ENCODE measurements at regions not wholly inside any gene's neighbourhood (a gene's known extent, or its start where the extent isn't known, plus 50 kb on each side); places are given as distances from the start of the nearest gene placed in this dataset.
"Not testable (repeated sequence)": the region's sequence is repeated elsewhere in the genome, so short reads cannot be mapped to it uniquely, and the experiment has no call there.

DNA sequence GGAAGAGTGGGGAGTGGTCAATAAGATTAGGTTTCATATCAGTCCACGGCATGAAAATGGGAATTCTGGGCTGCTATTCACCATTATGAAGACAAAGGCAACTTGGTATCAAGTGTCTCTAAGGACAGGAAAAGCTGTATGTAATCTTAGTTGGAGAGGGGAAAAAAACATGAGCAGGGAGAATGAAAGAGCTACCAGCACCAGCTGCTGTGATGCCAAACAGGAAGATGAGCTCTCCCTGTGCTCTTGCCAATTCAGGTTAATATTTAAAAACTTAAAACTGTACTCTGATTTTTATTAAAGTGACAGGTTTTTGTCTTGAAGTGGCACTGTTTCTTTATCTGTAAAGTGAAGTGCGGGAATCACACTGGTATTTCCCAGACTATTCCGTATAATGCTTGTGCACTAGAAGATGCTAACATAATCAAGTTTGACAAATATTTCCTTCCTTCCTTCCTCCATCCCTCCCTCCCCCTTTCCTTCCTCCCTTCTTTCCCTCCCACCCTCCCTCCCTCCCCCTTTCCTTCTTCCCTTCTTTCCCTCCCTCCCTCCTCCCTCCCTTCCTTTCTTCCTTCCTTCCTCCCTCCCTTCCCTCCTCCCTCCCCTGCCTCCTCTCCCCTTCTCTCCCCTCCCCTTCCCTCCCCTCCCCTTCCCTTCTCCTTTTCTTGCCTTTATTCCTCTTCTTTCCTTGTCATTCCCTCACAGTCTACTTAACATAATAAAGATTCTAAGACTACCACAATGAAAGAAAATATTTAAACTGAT, 1383.0 kb upstream of the C9orf72 start:
- no peak for DNase-seq

DNA sequence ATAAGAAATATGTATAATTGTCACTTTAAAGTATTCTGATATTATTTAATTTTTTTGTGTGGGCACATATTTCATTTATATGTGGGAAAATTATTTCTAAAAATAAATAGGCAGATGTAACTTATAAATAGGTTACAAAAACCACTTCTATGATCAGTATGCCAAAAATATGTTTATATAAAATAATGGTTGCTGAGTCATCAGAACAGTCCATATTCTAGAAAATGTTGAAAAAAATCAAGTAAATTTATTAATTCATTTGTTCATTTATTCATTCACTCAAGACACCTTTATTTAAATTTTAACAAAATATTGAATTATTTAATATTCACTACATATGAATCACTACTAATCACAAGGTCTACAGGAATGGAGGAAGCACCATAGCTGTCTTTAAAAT, 1387.3 kb upstream of the C9orf72 start:
- DNase-seq, result no peak

DNA sequence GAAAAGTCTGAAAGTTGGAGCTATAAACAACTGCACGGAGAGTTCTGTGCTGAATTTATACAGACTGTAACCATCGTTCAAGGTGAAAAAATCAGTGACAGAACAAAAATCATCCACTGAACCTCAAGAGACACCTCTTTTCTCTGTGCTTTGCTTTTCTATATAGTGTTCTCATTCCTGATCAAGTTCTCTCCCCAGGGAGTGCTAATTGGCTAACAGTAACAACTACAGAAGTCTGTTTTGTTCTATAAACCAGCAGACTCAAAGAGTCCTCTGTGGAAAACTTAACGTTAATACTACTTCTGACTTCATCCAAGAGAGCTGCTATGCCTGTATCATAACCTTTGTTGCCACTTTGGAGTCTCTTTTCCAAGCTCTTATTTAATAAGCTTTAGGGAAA, 1388.3 kb upstream of the C9orf72 start:
- DNase-seq, result no peak

DNA sequence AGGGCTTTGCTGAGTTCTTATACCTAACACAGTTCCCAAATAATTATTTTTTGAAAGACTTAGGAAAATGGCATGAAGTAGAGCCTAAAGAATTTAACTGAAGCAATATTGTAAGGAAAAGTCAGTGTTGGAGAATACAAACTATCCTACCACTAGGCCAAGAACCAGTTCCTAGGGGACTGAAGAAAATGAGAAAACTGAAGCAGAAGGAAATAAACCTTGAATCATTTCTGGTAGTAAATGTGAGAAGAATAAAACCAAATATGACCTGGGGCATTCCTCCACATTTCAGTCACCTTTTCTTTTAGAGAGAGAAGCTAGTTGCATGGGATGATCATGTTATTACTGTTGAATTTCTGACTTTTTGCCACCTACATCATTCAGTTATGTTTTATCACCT, 1393.9 kb upstream of the C9orf72 start:
- no peak for DNase-seq

DNA sequence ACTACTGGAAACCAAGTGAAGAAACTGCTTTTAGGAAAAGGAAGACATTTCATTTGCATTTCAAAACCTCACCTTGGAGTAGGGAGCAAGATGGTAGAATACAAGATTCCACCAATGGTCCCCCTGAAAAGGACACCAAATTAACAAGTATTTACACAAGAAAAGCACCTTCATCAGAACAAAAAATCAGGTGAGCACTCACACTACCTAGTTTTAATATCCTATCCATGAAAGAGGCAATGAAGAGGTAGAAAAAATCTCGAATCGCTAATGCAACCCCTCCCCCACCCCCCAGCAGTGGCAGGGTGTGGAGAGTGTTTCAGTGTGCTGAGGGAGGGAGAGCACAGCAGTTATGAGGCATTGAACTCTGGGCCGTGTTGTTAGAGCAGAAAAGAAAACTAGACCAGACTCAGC, 1397.0 kb upstream of the C9orf72 start:
- no peak for DNase-seq

DNA sequence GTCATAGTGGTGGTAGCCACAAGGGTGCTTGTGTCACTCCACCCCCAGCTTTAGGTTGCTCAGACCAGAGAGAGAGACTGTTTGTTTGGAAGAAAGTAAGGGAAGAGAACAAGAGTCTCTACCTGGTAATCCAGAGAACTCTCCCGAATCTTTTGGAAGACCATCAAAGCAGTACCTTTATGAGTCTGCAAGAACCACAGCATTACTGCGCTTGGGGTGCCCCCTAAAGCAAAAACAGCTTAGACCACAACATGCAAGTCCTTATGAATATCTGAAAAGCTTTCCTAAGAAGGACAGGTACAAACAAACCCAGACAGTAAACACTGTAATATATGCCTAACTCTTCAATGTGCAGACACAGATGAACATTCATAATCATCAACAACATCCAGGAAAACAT, 1398.6 kb upstream of the C9orf72 start:
- no peak for DNase-seq

DNA sequence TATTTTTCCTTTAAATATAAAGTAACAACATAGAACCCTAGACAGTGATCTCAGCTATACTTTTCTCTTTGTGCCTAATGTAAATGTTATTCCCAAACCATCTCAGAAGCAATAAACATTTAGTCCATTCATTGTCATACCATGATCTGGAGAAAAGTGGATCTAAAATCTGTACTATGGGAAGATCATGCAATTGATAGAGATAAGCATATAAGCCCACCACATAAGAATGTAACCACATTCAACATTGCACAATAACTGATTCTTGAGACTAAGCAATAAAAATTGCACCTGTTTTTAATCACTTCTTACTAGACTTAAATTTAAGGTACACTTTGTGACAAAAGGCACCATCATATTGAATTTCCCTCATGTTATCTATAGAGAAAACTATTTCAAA, 1403.0 kb upstream of the C9orf72 start:
- DNase-seq, result no peak

DNA sequence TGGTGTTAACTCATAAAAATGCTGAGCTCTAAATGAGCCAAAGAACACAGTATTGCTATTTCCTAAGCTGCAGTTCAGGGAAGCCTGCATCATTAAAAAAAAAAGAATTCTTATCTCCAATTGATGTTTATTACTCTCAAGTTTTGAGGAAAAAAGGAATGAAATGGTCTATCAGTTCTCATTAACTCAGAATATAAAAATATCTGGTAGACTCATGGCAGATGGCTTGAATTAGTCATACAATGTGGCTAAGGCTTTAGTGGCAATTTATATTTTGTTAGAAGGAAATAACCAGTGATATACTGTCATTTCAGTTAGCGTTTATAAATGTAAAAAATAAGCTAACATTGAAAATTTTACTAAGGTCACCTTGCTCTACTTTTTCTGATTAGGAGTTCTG, 1403.4 kb upstream of the C9orf72 start:
- no peak for DNase-seq

DNA sequence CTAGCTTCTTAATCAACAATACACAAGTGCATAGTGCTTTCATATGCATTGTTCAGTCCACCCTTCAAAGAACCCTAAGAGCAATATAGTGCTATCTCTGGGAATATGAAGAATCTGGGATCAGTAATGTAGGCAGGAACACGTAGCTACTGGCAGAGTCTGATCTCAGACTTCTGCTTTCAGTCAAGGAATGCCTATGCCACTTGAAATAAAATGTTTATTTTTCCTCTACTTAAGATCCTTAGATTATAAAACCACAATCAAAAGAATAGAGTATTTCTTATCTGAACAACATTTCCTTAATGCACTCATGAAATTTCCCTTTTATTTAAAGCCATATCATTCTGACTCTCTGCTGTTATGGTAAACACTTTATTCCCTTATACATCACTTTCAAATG, 1407.8 kb upstream of the C9orf72 start:
- DNase-seq, result no peak

DNA sequence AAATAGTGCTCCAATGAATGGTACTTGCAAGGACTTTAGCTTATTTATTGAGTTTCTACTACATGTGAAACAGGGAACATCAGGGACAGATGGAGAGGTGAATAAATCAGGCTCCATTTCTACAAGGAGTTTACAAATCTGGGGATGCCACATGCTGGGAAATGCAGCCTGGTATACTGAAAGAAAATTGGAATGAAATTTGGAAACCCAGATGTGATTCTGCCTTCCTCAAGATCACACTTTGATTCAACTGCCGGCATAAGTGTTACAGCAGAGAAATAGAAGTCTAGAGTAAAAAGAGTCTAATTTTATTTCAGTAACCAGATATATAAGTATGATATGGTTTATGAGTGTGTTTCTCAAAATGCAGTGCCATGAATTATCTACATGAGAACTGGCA, 1408.4 kb upstream of the C9orf72 start:
- DNase-seq, result no peak

DNA sequence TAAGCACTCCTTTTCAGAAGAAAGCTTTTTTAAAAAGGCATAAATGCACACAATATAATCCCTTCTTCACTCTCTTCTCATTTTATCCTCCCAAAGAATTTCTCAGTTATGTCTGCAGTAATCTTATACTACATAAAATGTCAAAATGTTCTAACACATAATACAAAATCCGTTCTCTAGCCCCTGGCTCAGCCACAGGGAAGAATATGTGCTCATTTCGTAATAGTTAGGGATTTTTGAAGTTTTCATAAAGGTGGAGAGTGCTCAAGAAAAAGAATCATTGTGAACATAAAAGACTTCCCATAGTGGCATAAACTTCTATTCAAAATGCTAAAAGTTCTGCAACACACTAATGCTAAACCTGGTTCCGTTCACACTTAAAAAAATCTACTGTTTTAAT, 1410.7 kb upstream of the C9orf72 start:
- DNase-seq, result no peak

DNA sequence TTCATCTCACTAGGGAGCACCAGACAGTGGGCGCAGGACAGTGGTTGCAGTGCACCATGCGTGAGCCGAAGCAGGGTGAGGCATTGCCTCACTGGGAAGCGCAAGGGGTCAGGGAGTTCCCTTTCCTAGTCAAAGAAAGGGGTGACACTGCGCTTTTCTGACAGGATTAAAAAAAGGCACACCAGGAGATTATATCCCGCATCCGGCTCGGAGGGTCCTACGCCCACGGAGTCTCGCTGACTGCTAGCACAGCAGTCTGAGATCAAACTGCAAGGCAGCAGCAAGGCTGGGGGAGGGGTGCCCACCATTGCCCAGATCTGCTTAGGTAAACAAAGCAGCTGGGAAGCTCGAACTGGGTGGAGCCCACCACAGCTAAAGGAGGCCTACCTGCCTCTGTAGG, 1416.7 kb upstream of the C9orf72 start:
- not testable (repeated sequence) for DNase-seq

DNA sequence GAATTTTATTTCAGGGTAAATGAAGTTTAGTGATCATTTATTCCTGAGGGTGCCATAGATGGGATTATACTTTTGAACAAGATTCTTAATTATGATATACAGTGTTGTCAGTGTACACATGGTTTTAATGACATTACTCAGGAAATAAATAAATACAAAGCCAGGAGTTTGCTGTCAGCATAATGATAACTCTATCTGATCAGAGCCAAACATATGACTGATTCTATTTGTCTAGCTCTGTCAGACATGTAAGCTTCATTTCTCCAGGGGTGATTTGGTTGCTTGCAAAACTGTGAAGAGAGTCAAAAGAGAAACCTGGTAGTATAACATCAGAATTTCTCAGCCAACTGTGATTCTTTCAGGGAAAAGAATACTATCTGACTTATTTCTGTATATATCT, 1425.8 kb upstream of the C9orf72 start:
- DNase-seq, result no peak

DNA sequence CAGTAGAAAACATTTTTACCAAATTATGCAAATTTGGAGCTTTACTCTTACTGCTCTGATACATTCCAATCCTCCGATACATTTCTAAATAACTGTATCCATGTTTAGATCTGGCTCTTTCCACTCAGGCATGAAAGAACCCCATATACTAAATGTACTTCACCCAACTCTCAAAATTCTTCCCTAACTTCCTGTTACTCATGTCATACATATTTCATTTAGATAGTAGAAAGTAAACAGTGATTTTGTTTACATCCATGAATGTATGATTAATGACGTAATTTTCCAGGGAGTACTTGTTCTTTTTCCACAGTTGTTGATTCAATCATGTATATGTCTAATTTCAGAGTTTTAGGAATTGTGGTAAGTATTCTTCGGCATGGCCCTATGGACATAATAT, 1426.5 kb upstream of the C9orf72 start:
- DNase-seq, result no peak

DNA sequence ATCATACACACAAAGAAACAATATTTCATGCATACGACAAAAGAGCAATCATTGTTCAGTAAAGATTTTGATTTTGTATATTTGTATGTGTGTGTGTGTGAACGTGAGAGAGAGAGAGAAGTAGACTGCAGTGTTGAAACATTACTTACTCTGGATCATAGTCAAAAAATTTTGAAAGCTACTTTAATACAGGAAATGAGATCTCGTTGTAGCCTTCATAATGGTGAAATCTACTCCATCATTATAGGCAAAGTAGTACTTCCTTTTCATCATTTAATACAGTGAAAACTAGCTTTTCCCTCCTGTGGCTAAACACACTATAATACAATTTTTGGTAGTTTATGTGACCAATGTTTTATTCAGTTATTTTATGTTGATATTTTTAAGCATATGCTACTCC, 1427.7 kb upstream of the C9orf72 start:
- DNase-seq, result no peak

DNA sequence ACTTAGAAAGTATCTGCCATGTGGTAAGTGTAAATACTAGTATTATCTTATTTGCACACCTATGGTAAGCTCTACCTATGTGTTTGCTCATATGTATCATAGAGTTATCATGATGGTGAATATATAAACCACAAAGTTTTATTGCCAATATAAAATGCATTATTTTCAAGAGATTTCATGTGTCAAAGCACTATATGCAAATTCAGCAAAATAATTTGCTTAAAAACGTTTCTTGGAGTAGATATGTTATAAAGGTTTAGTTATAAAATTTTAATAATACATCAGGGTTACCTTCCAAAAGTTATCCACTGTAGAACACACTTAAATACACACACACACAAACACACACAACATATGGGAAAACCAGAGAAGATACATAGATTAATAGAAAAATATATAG, 1431.7 kb upstream of the C9orf72 start:
- no peak for DNase-seq

DNA sequence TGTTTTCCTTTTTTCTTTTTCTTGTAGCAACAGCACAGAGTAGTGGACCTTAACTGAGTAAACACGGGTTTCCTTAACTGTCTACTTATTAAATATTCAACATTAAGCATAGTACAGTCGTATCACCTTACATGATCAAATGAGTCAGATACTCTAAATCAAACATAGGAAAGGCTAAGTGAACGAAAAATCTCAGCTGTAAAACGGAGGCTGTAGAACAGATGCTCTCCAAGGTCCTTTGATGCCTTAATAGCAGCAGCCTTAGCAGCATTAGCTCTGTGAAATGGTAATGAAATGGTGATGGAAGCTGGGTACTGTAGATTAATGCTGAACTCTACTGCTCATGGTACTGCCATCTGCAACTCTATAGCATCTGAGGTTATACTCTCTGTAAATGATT, 1433.3 kb upstream of the C9orf72 start:
- DNase-seq, result no peak

DNA sequence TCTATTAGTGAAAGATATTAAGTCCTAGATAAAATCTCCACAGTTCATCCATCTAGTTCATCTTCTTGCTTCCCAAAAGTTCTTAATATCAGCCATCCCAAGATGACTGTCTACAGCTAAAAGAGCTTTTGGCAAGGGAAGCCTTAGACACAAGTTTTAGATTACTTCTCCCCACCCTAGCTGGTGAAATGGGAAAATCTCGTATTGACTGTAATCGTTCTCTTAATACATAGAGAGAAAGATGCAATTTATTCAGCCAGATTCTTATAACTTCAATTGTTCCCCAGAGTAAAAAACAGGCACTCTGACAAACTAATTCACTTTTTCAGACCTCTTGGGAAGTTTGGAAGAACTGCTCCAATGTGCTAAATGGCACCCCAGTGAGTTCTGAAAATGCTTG, 1439.6 kb upstream of the C9orf72 start:
- no peak for DNase-seq

DNA sequence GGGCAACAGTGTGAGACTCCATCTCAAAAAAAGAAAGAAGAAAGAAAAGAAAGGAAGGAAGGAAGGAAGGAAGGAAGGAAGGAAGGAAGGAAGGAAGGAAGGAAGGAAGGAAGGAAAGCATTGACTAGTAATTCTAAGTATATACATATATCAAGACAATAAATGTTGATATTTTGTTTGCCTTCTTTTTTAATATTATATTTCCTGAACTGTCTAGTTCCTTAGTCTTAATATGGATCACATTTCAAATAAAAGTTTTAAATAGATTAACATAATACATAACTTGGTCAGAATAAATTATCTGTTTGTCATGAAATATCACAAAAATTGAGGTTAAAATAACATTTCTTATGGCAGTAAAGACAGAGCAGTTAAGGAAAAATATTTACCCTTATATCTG, 1448.4 kb upstream of the C9orf72 start:
- no peak for DNase-seq

DNA sequence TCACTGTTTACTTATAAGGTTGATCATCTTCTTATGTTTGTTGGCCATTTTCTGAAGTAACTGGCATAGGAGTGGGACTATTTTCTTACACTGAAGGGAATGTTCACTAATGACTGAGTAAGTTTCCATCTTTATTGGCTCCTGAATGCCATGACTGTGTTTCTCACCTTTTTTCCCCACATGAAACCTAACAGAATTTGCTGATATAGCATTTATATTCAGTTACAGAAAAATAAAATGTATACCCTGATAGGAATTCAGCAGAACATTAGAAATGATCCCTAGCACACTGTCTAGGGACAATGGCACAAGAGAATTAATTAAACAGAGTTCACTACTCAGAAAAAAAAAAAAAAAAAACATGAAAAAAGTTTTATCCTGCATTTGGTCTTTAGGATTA, 1465.1 kb upstream of the C9orf72 start:
- no peak for DNase-seq

DNA sequence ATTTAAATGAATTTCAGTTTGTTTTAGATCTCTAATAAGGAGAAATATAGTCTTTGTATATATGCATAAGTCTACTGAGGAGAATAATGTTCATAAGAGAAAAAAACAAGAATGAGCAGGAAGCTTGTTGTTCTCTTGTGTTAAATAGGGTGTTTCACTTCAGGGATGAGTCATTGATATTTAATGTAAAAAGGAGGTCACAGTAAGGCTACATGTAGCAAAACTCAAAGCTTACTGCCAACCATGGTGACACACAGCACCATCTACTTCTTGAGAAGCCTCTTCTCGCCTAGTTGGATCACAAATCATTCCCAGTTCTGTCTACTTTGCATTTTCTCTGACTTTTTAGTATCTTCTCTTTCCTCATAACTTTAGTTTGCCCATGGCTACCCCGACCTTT, 1466.0 kb upstream of the C9orf72 start:
- no peak for DNase-seq

DNA sequence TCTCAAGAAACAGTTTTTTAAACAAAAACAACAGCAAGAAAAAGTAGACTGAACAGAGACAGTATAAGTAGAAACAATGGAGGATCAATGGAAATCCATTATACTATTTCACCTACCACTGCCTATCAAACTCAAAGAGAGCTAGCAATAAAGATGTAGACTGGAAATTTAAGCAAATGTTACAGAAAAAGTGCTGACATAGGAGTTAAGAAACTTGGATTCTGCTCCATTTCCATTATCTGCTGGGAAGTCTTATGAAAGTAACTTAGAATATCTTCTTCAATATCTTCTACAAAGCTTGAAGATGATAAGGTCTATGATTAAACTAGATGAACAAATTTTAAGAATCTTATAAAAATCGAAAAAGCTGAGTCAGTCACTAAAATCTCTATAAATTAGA, 1469.8 kb upstream of the C9orf72 start:
- no peak for DNase-seq

DNA sequence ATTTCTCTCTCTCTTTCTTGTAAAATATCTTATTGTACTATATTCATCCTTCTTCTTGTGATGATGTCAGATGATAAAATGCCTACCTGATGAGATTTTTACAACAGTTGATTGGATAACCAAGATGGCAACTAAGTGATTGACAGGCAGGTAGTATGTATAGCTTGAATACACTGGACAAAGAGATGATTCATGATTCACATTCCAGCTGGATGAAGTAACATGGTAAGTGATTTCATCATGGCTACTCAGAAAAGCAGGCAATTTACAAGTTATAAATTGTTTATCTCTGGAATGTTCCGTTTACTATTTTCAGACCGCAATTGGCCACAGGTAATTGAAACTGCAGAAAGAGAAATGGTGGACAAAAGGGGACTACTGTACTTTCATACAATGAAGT, 1471.7 kb upstream of the C9orf72 start:
- DNase-seq, result no peak

DNA sequence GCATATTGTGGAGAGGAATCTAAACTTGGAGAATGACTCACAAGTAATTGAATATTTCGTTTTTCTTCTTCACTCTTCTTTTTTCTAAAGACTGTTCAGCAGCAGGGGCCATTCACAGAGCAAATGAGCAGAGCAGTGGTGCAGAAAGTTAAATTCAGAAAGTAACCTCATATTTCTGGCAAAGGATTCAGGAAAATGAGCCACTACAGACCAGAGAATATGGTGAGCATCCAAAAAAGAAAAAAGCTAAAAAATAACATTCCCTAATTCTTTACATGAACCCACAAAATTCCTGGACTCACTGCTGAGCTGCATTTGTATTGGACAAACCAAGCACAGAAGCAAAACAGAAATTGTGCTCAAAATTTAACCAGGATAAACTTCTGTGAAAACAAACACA, 1486.8 kb upstream of the C9orf72 start:
- no peak for DNase-seq

DNA sequence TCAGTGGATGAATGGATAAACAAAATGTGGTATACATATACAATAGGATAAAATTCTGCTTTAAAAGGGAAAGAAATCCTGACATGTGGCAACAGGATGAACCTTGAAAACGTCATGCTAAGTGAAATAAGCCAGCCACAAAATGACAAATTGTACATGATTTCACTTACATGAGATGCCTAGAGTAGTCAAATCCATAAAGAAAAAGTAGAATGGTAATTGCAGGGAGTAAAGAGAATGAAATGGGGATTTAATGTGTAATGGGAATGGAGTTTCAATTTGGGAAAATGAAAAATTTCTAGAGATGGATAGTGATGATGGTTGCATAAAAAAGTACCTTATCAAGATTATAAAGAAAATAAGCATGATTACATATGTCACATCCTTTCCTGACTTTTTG, 1489.2 kb upstream of the C9orf72 start:
- DNase-seq, result no peak

DNA sequence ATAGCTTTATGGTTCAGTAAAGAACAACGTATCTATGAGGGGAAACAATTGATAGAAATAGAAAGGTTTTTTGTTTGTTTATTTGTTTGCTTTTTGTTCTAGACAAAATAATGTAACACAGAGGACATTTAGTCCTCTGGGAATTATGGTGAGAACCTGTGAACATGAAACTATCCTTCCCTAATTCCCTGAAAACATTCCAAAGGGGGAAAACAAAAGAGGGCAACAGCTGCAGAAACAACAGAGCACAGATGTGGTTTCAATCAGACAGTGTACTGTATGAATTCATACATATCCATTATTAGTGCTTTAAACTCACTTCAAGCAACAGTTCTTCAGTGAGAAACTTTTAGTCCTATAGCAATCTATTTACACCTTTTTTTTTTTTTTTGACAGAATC, 1489.8 kb upstream of the C9orf72 start:
- no peak for DNase-seq
